A549 (cell line): ENCODE measurements at regions not wholly inside any gene's neighbourhood (a gene's known extent, or its start where the extent isn't known, plus 50 kb on each side); places are given as distances from the start of the nearest gene placed in this dataset.

Experiments
- ATAC-seq, 2 experiments: fragments of 200-7000 bp in 1 of 2; fragments of >200 bp in 1 of 2; cut with Nextera tagmentation in 1 of 2; cut with Tn5 transposase in 1 of 2; 3 replicates each; pipeline versions ENCODE4 v1.8.0 to v1.9.1; 2018 to 2020; ENCODE audit warnings: mild to moderate bottlenecking in 1 of 2, moderate library complexity in 1 of 2
- CTCF ChIA-PET: fragments of 300-600 bp; sonication (Branson Sonifier 250); formaldehyde crosslinking; extraction: SDS; loops from one replicate; lab custom pipeline; 2021; ENCODE audit warnings: antibody characterized with exemption, inconsistent platforms; lab: Yijun Ruan, JAX
- POLR2A ChIA-PET: fragments of 350-600 bp; formaldehyde crosslinking; extraction: SDS; loops from one replicate; lab custom pipeline; 2021; ENCODE audit warnings: antibody characterized with exemption, inconsistent platforms; lab: Yijun Ruan, JAX
- DNase-seq, 2 experiments: peaks; one replicate each; pipeline versions ENCODE4 v3.0.0 to v3.0.0-alpha.2; 2011 to 2016; ENCODE audit warnings: low read depth in 1 of 2, low spot score in 1 of 2
- FAIRE-seq: peaks from 2 replicates; lab custom pipeline; 2011; peaks lifted over from hg19 to GRCh38; lab: Jason Lieb, UNC
- H3K27ac ChIP-seq, 2 experiments: fragments of >200 bp; sonication (Bioruptor Twin); formaldehyde crosslinking; 3 replicates each; pipeline ENCODE4 v1.5.1; 2016 to 2017
- H3K4me1 ChIP-seq: fragments of >200 bp; sonication (Bioruptor Twin); formaldehyde crosslinking; 3 replicates; pipeline ENCODE4 v1.6.1; 2016
- H3K4me2 ChIP-seq: fragments of >200 bp; sonication (Bioruptor Twin); formaldehyde crosslinking; 3 replicates; pipeline ENCODE4 v1.6.1; 2016
- H3K4me3 ChIP-seq: fragments of >200 bp; sonication (Bioruptor Twin); formaldehyde crosslinking; 3 replicates; pipeline ENCODE4 v1.5.1; 2016
- H3K9me3 ChIP-seq: fragments of >200 bp; sonication (Bioruptor Twin); formaldehyde crosslinking; 3 replicates; pipeline ENCODE4 v1.6.1; 2016
- BCL3 ChIP-seq: fragments of >200 bp; sonication (Bioruptor Twin); formaldehyde crosslinking; IDR thresholded peaks from 3 replicates; pipeline ENCODE4 v1.6.1; 2016
- BHLHE40 ChIP-seq: IDR thresholded peaks from 2 replicates; pipeline ENCODE4 v1.6.1; 2012; ENCODE audit warnings: low read depth, low read length, inconsistent platforms
- CBX2 ChIP-seq: fragments of 200-600 bp; sonication (generic); IDR thresholded peaks from 2 replicates; pipeline ENCODE4 v1.6.1; 2016; ENCODE audit warnings: low read depth, mild to moderate bottlenecking, borderline replicate concordance
- CEBPB ChIP-seq, 2 experiments: fragments of >200 bp in 1 of 2; sonication (Bioruptor Twin) in 1 of 2; formaldehyde crosslinking in 1 of 2; IDR thresholded peaks; 2 replicates each; pipeline ENCODE4 v1.6.1; 2012 to 2016
- ELK1 ChIP-seq: fragments of 150-350 bp; IDR thresholded peaks from 2 replicates; pipeline ENCODE4 v1.6.1; 2014; ENCODE audit warnings: low read depth, mild to moderate bottlenecking, low read length
- EP300 ChIP-seq, 2 experiments: fragments of >200 bp; sonication (Bioruptor Twin); formaldehyde crosslinking; IDR thresholded peaks; 2 replicates in 1 of 2; 3 replicates in 1 of 2; pipeline ENCODE4 v1.6.1; 2016 to 2017
- FOSB ChIP-seq: fragments of 250-450 bp; sonication (Bioruptor Pico); IDR thresholded peaks from 2 replicates; pipeline ENCODE4 v1.5.0; 2020; ENCODE audit warnings: mild to moderate bottlenecking, moderate library complexity
- FOSL2 ChIP-seq, 2 experiments: fragments of 450-650 bp in 1 of 2; fragments of >200 bp in 1 of 2; sonication (Bioruptor Twin) in 1 of 2; formaldehyde crosslinking; IDR thresholded peaks; 2 replicates each; pipeline versions ENCODE4 v1.5.0 to v1.6.1; 2016 to 2020; ENCODE audit warnings: mild to moderate bottlenecking in 1 of 2, moderate library complexity in 1 of 2
- FOXS1 ChIP-seq: fragments of 250-450 bp; sonication (Bioruptor Pico); IDR thresholded peaks from 2 replicates; pipeline ENCODE4 v1.5.0; 2020; ENCODE audit warnings: mild to moderate bottlenecking, moderate library complexity
- HDAC2 ChIP-seq: fragments of 200-600 bp; sonication (generic); IDR thresholded peaks from 2 replicates; pipeline ENCODE4 v1.6.1; 2016
- HMGXB4 ChIP-seq: fragments of 250-450 bp; sonication (Bioruptor Pico); IDR thresholded peaks from 2 replicates; pipeline ENCODE4 v1.5.0; 2021; ENCODE audit warnings: mild to moderate bottlenecking, moderate library complexity, borderline replicate concordance
- HOXB5 ChIP-seq: fragments of 250-450 bp; sonication (Bioruptor Pico); IDR thresholded peaks from 2 replicates; pipeline ENCODE4 v1.5.0; 2020; ENCODE audit warnings: mild to moderate bottlenecking, moderate library complexity
- KDM5A ChIP-seq: fragments of 200-600 bp; sonication (generic); IDR thresholded peaks from 2 replicates; pipeline ENCODE4 v1.6.1; 2016; ENCODE audit warnings: antibody characterized with exemption, mild to moderate bottlenecking
- MAFK ChIP-seq: fragments of 450-650 bp; IDR thresholded peaks from 2 replicates; pipeline ENCODE4 v1.6.1; 2014; ENCODE audit not compliant: partially characterized antibody
- MAX ChIP-seq: IDR thresholded peaks from 2 replicates; pipeline ENCODE4 v1.6.1; 2012
- MYC ChIP-seq: IDR thresholded peaks from 2 replicates; pipeline ENCODE4 v1.6.1; 2012; ENCODE audit warnings: mild to moderate bottlenecking, inconsistent platforms, low read length, improper control_type of control experiment, borderline replicate concordance
- NFE2L2 ChIP-seq: fragments of 150-350 bp; conservative IDR thresholded peaks from 2 replicates; pipeline ENCODE4 v1.6.1; 2014; ENCODE audit warnings: low read length
- POLR2A ChIP-seq: IDR thresholded peaks from 2 replicates; pipeline ENCODE4 v1.6.1; 2012; ENCODE audit warnings: mild to moderate bottlenecking, low read length
- RAD21 ChIP-seq, 2 experiments: fragments of >200 bp in 1 of 2; sonication (Bioruptor Twin) in 1 of 2; formaldehyde crosslinking in 1 of 2; IDR thresholded peaks in 1 of 2; conservative IDR thresholded peaks in 1 of 2; 2 replicates in 1 of 2; 3 replicates in 1 of 2; pipeline ENCODE4 v1.6.1; 2012 to 2018; ENCODE audit warnings: inconsistent platforms in 1 of 2
- RCOR1 ChIP-seq: fragments of 150-350 bp; IDR thresholded peaks from 2 replicates; pipeline ENCODE4 v1.6.1; 2014; ENCODE audit warnings: antibody characterized with exemption, low read length, low read depth
- REST ChIP-seq: fragments of 200-600 bp; sonication (generic); IDR thresholded peaks from 2 replicates; pipeline ENCODE4 v1.6.1; 2016; ENCODE audit warnings: antibody characterized with exemption, mild to moderate bottlenecking, moderate library complexity
- RFX5 ChIP-seq: fragments of 450-650 bp; IDR thresholded peaks from 2 replicates; pipeline ENCODE4 v1.7.1; 2014; ENCODE audit warnings: antibody characterized with exemption, mild to moderate bottlenecking, moderate library complexity
- RNF2 ChIP-seq: fragments of 200-600 bp; sonication (generic); IDR thresholded peaks from 2 replicates; pipeline ENCODE4 v1.6.1; 2016; ENCODE audit warnings: low read depth, mild to moderate bottlenecking, antibody characterized with exemption, moderate library complexity, borderline replicate concordance
- TFCP2L1 ChIP-seq: fragments of 250-450 bp; sonication (Bioruptor Pico); IDR thresholded peaks from 2 replicates; pipeline ENCODE4 v1.5.0; 2021; ENCODE audit warnings: mild to moderate bottlenecking
- USF2 ChIP-seq: fragments of 450-650 bp; IDR thresholded peaks from 2 replicates; pipeline ENCODE4 v1.6.1; 2014; ENCODE audit warnings: antibody characterized with exemption
- ZC3H11A ChIP-seq: fragments of 450-650 bp; IDR thresholded peaks from 2 replicates; pipeline ENCODE4 v1.6.1; 2014; ENCODE audit warnings: antibody characterized with exemption, mild to moderate bottlenecking
- ZFP36 ChIP-seq: fragments of 450-650 bp; IDR thresholded peaks from 2 replicates; pipeline ENCODE4 v1.6.1; 2014; ENCODE audit warnings: borderline replicate concordance; ENCODE audit not compliant: partially characterized antibody
- ZSCAN20 ChIP-seq: fragments of 250-450 bp; sonication (Bioruptor Pico); IDR thresholded peaks from 2 replicates; pipeline ENCODE4 v1.8.0; 2022; ENCODE audit warnings: mild to moderate bottlenecking, moderate library complexity
- WGBS: methylation state at CpG from one replicate; pipeline ENCODE4 v1.1.6; 2017; ENCODE audit errors: missing lambda C conversion rate; 5-methylcytosine and 5-hydroxymethylcytosine counted together

- Histone ChIP-seq H3K9me3 (no peaks in the 10 kb centered on the region), H3K4me3 (no peak overlapping the region)
- POLR2A ChIA-PET: no interaction called here
- ATAC-seq: no peak
- TF ChIP-seq RAD21 (conservative IDR thresholded peaks at IDR 0.05 in 1 of 2, IDR thresholded peaks at IDR 0.05 in 1 of 2) (no peak), HOXB5 (no peak), TFCP2L1 (CRISPR knock-in tag) (no peak), BCL3 (no peak), MAX (no peak), ZSCAN20 (no peak), EP300 (IDR thresholded peaks at IDR 0.05) (no peak), CEBPB (IDR thresholded peaks at IDR 0.05) (no peak), FOSB (CRISPR knock-in tag) (no peak), POLR2A (no peak), REST (no peak), MYC (no peak), ZFP36 (no peak), HDAC2 (no peak), ZC3H11A (no peak), CBX2 (no peak), RCOR1 (no peak)
- TF ChIP-seq, all 56 proteins: peak for 0
- 47% methylated on average over 5 of the region's 5 CpGs for WGBS
- no peak overlapping the region for H3K27ac ChIP-seq
- FAIRE-seq (no peak), DNase-seq (no peak)
- no peaks in the 10 kb centered on the region for H3K4me1 ChIP-seq
- CTCF ChIA-PET: interaction anchor here (1.0 kb wide), 1 partner anchor 38 kb away, joined by 3 read pairs; no protein-coding TSS in a partner anchor
- no peak overlapping the region for H3K4me2 ChIP-seq
Observed at GRCh38 chr1:162927421-162927820, 66.4 kb upstream of the CCDC190 start.

GRCh38 chr1:162926906-162927305 is 65.9 kb upstream of the CCDC190 start:
- ATAC-seq: no peak
- no peak for FAIRE-seq

More at GRCh38 chr1:162926906-162927305, 65.9 kb upstream of the CCDC190 start:
- no peaks in the 10 kb centered on the region for H3K4me1 ChIP-seq
- TF ChIP-seq FOSL2 (IDR thresholded peaks at IDR 0.05) (no peak), FOSL2 (CRISPR knock-in tag; IDR thresholded peaks at IDR 0.05) (no peak), RNF2 (no peak), RCOR1 (no peak), BHLHE40 (no peak), MAFK (no peak), KDM5A (no peak), MYC (no peak), ELK1 (no peak), CEBPB (IDR thresholded peaks at IDR 0.05) (no peak), FOXS1 (no peak), RFX5 (no peak), EP300 (IDR thresholded peaks at IDR 0.05) (no peak), USF2 (no peak), NFE2L2 (no peak), HMGXB4 (CRISPR knock-in tag) (no peak)
- no peak overlapping the region for H3K4me3 ChIP-seq
- H3K27ac ChIP-seq: no peak overlapping the region
- POLR2A ChIA-PET: no interaction called here
- CTCF ChIA-PET: interaction anchor here (1.0 kb wide), 1 partner anchor 38 kb away, joined by 3 read pairs; no protein-coding TSS in a partner anchor
- DNase-seq: no peak
- 46% methylated on average over 3 of the region's 3 CpGs for WGBS
- no peak overlapping the region for H3K4me2 ChIP-seq
- H3K9me3 ChIP-seq: no peaks in the 10 kb centered on the region
